GM11168 (cell line): ENCODE measurements at regions not wholly inside any gene's neighbourhood (a gene's known extent, or its start where the extent isn't known, plus 50 kb on each side); places are given as distances from the start of the nearest gene placed in this dataset.
"Not testable (repeated sequence)": the region's sequence is repeated elsewhere in the genome, so short reads cannot be mapped to it uniquely, and the experiment has no call there.

ENCODE experiments used
- in situ Hi-C: fragments of 300-500 bp; cut with MboI; formaldehyde crosslinking; loops from one replicate; pipeline ENCODE4 v1.12.0; 2022; ENCODE audit warnings: low sequenced_read_pairs; ENCODE audit not compliant: unreplicated experiment

DNA sequence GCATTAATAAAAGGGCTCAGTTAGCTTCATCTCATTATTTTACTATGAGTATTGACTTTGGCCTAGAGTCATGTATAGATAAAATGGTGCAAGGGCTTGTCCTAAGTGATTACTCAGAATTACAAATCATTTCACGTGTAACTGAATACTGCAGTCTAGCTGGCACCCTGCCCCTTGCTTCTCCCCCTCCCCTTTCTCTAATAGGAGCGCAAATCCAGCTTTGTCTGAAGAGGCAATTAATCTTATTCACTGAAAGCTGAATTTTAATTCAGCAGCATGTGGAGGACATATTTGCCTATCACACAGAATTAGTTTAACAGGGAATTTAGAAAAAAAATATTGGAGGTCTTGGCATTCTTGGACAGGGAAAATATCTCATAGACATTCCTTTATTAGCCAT is 412.1 kb upstream of the DPH6 start:
- in situ Hi-C loops = no loop called here

DNA sequence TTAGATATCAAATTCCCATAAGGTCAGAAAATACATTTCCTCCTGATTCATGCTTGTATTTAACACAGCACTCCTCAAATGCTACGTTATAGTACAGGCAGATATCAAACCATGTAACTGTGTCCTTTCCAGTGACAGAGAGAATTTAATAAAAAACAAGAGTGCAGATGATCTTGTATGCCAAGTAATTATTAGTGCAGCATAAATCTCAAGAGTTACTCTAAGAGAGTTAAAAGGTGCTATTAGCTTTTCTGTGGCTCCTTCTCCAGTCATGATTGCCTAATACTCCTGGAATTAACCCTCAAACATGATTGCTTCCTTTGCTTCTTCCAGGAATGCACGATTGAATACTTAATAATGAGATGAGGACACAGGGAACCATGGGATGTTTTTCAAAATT is 413.0 kb upstream of the DPH6 start:
- in situ Hi-C loops = no loop called here

DNA sequence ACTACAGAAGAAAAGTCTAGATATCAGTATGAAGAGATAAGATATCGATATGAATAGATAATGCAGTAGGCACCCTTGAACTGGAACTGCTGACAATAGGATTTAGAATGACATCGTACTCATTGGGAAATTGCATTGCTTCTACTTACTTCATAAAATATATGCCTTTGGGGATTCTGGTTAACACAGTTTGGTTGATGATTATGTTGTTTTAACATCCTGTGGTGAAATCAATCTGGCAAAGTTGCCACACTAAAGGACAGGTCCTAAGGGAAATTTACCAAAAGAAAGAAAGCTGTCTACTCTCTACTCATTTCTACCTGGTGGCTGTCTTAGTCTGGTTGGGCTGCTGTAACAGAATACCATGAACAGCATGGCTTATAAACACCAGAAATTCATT is 417.4 kb upstream of the DPH6 start:
- in situ Hi-C loops = no loop called here

DNA sequence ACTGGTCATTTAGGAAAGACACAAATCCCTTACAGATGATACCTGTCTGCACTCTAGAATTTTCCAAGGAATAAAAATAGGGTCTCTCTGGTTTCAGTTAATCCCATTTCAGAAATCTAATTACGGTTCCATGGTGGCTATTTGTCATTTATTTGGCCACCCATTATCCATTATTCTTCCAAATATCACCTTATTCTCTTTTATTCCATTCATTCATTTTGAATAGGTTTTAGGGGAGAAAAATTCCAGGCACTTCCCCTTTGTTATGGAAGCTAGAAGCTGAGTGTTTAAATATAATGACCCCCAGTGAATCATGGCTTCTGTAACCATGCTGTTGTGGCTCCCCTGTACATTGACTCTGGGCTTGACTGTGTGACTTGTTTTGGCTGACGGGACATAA is 420.8 kb upstream of the DPH6 start:
- in situ Hi-C loops = no loop called here

DNA sequence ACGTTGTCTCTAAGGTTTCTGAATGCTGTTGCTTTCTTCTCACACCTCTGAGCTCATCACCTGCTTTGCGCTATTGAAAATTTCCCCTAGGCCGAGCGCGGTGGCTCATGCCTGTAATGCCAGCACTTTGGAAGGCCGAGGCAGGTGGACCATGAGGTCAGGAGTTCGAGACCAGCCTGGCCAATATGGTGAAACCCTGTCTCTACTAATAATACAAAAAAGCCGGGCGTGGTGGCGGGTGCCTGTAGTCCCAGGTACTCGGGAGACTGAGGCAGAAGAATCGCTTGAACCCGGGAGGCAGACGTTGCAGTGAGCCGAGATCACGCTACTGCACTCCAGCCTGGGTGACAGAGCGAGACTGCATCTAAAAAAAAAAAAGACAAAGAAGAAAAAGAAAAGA is 422.0 kb upstream of the DPH6 start:
- in situ Hi-C loops = not testable (repeated sequence)

DNA sequence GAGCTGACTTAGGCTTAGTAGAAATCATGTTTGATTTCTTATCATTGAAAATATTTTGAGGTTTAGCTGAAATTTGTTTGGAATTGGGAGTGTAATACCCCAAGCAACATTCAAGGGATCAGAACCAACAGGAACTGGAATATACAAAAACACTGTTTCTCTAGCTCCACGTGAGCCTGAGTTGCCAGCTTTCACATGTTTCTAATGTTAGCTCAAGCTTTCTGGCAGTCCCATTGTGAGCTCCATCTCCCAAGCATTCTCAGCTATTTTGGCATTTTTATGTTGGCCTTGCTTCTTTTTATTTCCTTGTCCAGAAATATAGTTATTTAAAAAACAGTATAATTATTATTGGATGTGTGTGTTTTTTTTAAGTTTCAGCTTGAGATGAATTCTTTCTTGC is 427.1 kb upstream of the DPH6 start:
- in situ Hi-C loops = no loop called here

DNA sequence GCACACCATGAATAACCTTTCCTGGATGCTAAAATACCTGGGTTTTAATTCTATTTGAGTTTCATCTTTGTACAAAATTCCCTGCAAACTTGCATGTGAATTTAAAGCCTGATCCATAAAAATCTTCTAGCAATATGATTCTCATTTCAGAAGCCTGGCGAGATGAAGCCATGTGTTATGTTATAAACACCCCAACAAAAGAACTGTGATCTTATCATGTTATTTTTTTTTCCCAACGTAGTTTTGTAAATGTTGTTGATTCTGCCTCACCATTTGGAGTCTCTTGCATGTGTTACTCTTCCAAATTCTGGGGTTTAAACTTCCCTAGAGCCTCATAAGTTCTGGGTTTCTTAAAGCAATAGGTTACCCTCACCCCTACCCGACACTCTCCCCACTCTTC is 428.1 kb upstream of the DPH6 start:
- in situ Hi-C loops = no loop called here

DNA sequence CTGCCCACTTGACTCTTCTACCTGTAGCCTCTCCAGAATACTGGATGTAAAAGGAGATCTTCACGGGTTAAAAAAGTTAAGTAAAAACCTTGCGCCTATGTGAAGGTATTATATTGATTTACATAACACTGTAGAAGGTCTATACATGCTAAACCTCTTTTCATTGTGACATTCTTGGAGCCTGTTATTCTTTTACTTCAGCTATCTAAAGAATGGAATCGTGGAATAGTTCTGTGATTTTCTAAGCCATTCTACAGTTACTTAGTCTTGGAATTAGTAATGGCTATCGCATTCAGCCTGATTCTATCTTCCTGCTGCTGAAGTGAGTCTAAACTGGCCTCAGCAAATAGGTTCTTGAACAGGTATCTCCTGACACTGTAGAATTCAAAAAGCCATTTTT is 430.0 kb upstream of the DPH6 start:
- in situ Hi-C loops = no loop called here

DNA sequence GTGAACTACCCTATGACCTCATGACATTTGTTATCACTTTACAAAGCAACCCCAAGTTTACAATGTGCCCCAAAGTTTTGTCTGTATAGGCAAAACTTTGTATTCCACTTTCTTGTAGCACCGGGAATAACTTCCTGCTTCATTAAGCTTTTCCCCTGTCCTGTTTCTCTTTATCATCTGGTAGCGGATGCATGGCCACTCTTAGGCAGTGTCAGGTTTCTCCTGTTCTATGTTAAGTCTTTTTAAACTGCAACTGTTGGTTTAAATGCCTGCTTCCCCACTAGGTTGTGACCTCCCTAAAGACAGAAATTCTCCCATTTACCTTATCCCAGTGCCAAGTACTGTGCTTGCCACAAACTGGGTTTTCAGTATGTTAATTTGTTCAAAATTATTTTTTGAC is 433.6 kb upstream of the DPH6 start:
- in situ Hi-C loops = no loop called here

DNA sequence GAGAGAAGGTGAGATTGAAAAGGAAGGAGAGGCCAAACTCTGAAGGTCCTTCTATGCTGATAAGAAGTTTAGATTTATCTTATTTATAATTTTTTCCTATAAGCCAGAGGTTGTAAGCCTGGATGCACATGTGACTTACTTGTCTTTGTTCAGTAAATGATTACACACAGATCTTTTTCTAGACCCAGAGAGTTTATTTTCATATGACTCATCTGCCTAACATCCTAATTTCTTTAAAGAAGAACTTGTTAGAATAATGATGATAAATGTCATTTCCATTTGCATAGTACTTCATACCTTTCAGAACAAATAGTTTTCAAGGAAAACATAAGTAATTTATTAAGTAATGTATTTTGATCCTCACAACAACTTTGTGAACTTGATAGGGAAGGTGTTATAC is 434.8 kb upstream of the DPH6 start:
- in situ Hi-C loops = no loop called here

DNA sequence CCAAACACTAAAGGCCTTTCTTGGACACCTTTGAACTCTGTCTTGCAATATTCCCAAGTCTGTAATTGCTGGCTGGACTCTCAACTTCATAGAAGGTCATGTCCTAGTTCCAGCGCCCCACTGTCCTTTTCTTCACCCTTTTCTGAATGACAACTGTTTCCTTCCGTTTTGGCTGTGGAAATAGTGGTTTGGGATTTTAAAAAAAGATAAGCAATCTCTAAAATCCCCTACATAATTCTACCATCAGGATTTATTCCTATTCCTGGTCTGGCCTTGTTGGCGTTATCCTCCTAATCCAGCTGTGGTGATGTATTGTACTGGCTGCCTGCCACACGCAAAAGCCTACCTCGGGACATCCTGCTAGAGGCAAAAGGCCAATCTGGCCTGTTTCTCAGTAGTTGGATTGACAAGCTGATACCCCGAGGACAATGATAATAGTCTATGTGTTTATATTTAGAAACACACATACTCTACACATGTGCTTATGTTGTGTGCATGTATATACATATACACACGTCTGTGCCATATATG is 440.3 kb upstream of the DPH6 start:
- in situ Hi-C loops = no loop called here

DNA sequence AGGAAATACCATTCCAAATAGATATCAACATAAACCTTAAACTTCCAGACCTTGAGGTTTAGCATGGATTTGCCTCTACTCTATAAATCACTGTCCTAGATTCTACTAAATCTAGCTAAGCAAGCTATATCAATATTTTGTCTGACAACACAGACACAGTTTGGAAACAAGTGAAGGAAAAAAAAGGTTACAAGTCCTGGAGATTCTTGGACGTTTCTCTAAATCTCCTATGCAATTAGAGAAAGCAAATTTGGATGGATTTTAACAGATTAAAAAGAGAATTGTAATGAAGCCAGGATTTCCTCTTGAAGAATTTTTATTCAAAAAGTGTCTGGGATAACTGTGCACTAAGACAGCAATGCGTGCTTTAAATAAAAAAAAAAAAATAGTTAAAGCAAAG is 441.1 kb upstream of the DPH6 start:
- in situ Hi-C loops = no loop called here

DNA sequence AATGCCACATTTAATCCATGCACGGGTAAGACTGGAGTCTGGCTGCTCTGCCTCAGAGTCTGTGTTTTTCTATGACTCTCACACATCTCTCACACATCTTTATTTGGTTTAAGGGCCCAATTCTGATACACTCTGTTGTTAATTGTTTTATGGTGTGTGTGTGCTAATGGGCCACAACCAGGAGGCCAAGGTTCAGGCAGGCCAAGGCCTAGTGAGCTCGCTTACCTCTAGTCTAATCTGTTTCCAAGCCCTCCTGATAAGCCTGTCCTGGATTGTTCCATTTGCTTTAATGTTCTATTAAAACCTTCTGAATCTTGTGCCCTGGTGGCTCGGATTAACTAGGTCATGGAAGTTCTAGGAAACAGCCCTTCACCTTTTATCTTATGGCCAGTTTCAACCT is 445.4 kb upstream of the DPH6 start:
- in situ Hi-C loops = no loop called here

DNA sequence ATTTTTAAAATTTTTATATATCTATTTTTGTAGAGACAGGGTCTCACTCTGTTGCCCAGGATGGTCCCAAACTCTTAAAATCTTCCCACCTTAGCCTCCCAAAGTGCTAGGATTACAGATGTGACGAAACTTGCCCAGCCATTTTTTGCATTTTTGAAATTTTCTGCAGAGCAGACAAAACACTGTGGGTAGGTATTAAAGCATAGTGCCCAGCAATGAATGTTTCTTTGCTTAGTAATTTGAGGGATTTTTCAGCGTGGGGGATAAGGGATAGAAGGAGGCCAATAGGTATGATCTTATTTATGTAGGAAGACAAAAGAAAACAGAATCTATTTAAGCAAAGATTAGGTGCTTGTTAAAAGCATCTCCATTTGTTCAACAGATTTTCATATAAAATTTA is 446.8 kb upstream of the DPH6 start:
- in situ Hi-C loops = no loop called here

DNA sequence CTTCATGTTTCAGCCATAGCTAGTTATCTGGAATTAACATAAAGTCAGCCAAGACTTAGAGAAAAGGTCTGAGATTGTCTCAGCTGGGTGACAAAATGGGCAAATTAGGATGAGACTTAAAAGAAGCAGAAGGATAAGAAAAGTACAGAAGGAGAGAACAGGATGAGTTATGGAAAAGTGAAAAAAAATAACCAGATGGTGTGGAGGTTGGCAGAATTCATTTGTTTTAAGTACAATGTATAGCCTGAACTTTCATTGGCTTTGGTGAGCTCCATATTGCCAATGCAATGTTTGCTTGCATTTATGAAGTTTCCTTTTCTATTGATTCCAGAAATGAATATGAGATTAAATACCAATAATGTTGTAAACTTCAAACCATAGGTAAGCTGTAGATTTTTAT is 447.2 kb upstream of the DPH6 start:
- in situ Hi-C loops = no loop called here

DNA sequence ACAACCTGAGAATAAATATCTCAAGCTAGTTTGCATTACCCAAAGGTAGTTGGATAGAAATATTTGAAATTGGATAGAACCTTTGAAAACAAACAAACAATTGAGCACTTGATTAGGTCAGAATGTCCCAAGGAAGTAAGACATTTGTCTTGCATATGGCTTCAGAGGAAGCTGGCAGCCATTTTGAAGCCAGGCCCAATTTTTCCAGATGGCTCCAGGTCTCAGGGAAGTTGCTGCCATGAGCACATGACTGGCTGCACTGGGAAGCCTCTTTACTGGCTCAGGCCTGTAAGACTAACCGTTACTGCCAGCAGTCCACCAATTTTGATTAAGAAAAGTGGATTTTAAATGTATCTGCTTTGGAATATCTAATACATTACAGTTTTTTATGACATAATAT is 448.9 kb upstream of the DPH6 start:
- in situ Hi-C loops = no loop called here

DNA sequence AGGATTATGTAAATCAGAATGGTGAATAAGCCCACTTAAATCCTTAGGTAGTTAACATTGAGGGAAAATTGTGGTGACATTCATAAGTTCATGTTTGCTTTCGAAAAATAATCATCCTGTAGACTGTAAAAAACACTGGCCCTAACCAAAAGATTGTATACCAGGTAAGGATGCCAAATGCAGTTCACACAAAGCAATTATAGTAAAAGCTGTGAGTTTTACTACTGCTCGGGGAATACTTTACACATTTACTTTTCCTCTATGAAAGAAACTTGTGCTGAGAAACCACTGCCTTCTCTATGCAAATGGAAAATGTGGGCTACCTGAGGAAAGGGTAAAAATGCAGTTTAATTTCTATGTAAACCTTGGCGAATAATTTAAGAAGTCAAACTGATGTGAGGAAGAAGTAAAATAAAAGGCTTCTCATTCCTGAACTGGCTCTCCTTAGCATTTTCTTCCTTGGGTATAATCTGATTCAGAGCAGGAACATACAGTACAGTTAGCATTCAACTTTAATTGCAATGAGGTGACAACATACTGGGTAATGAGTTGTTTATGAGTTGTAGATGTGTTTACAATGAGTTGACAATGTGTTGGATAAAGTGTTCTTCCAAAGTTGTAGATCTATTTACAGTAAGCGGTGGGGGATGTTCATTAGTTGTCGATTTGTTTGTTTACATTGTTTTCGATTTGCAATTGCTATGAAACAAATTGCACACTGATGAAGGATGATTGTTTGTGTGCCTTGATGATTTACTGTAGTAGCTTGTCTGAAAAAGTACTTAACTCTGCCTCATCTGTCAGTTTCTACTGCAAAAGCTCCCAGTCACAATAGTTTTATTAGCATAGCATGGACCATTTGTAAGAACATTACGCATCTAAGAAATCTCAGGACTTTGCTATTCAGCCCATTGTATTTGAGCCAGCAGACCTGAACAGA is 453.0 kb upstream of the DPH6 start:
- in situ Hi-C loops = no loop called here

DNA sequence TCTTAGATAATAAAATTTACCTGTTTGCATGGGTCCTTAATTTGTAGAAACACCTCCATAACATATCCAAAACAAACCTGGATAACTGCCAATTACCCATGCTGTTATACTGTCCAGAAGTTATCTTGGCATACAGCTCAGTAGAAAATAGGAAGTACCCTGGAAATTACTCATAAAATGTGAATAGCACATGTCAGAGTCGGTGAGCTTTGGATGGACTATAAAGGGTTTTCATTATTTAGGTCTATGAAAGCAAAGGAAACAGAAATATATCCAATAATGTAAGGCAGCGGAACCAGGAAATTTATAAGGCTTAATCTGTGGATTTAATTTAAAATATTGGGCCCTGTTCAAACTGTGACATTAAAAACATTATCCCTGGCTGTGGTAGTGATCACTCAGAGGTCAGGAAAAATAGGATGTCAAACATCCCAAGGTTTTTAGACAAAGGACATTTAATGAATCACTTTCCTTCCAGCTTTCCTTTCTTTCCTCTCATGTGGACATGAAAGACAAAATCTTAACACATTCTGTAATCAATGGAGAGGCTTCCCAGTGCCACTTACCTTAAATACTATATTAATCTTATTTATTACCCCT is 459.0 kb upstream of the DPH6 start:
- in situ Hi-C loops = no loop called here

DNA sequence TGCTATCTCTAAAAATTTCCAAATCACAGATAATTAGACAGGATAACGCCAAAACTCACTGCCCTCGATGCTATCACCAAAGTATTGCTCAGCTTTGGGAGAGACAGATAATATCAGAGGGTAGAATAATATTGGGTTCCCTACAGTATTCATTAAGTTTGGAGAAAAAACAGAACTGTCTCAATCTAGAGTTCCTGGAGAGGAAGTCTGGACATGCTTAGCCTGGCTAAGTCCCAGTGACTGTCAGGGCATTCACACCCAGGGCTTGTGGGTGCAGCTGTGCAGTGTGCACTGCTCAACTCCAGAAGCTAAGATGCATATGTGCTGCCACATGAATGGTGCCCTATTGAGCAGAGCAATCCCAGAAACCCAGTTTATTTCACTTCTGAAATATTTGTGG is 459.6 kb upstream of the DPH6 start:
- in situ Hi-C loops = no loop called here

DNA sequence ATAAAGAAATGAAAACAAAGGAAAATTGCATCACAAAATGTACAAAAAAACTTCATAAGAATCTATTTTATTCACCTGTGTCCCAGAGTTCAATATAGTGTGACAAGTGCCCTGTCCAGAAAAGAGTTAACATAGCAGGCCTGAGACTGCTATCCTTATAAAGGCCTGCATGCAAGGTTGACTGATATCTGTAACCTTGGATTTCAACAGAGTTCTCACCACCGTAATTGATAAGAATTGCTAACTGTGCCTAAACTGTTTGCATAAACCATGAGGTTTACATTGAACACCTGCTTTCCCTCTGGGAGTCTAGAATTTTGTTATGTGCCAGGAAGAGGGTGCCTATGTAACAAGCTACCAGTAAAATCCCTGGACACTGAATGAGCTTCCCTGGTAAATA is 461.7 kb upstream of the DPH6 start:
- in situ Hi-C loops = no loop called here

DNA sequence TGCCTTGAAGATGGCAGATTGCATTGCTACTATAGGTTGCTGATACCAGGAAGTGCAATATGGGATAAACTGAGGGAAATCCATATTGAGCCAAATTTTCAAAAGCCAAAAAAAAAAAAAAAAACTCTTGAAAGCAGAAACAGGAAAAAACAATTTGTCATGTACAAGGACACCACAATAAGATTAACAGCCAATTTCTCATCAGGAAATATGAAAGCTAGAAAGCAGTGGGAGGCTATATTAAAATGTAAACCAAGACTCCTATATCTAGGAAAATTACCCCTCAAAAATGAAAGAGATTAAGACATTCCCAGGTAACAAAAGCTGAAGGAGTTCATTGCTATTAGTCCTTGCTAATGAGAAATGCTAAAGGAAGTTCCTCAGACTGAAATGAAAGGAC is 462.8 kb upstream of the DPH6 start:
- in situ Hi-C loops = no loop called here
